Erythroblast (primary cell): ENCODE measurements at regions not wholly inside any gene's neighbourhood (a gene's known extent, or its start where the extent isn't known, plus 50 kb on each side); places are given as distances from the start of the nearest gene placed in this dataset.

Experiments used
- GATA1 ChIP-seq: IDR thresholded peaks from 2 replicates; pipeline ENCODE4 v1.6.1; 2011; ENCODE audit warnings: low read depth, mild to moderate bottlenecking, control low read depth, low read length, moderate library complexity
- POLR2A ChIP-seq: IDR thresholded peaks from 2 replicates; pipeline ENCODE4 v1.6.1; 2011; ENCODE audit warnings: mild to moderate bottlenecking, low read length

GRCh38 chr9:120018037-120018436 is 561.9 kb downstream of the CDK5RAP2 start:
- TF ChIP-seq POLR2A (no peak), GATA1 (no peak)
